ENCODE measurements at regions not wholly inside any gene's neighbourhood (a gene's known extent, or its start where the extent isn't known, plus 50 kb on each side); places are given as distances from the start of the nearest gene placed in this dataset.

DNA sequence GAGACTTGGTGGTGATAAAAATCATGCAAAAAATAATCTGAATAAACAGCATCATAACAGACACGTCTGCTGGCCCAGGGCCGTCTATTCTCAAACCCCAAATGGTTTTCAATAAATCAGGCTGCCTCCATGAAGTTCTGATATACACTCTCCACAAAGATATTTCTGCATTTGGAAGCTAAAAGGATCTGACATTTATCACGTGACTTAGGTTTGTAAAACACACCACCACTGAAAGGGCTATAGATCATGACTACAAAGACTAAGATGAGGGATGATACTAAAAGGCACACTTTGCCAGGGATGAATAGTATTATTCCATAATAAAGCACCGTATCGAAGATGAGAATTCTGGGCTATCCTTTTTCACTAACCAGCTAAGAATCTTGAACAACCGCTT is 67.6 kb upstream of the ADAMTS18 start:
- TF ChIP-seq, protein P1, sequence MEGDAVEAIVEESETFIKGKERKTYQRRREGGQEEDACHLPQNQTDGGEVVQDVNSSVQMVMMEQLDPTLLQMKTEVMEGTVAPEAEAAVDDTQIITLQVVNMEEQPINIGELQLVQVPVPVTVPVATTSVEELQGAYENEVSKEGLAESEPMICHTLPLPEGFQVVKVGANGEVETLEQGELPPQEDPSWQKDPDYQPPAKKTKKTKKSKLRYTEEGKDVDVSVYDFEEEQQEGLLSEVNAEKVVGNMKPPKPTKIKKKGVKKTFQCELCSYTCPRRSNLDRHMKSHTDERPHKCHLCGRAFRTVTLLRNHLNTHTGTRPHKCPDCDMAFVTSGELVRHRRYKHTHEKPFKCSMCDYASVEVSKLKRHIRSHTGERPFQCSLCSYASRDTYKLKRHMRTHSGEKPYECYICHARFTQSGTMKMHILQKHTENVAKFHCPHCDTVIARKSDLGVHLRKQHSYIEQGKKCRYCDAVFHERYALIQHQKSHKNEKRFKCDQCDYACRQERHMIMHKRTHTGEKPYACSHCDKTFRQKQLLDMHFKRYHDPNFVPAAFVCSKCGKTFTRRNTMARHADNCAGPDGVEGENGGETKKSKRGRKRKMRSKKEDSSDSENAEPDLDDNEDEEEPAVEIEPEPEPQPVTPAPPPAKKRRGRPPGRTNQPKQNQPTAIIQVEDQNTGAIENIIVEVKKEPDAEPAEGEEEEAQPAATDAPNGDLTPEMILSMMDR (IDR thresholded peaks at IDR 0.05; ENCODE audit: insufficient read depth, low read length): no peak
- TF ChIP-seq, protein P2, sequence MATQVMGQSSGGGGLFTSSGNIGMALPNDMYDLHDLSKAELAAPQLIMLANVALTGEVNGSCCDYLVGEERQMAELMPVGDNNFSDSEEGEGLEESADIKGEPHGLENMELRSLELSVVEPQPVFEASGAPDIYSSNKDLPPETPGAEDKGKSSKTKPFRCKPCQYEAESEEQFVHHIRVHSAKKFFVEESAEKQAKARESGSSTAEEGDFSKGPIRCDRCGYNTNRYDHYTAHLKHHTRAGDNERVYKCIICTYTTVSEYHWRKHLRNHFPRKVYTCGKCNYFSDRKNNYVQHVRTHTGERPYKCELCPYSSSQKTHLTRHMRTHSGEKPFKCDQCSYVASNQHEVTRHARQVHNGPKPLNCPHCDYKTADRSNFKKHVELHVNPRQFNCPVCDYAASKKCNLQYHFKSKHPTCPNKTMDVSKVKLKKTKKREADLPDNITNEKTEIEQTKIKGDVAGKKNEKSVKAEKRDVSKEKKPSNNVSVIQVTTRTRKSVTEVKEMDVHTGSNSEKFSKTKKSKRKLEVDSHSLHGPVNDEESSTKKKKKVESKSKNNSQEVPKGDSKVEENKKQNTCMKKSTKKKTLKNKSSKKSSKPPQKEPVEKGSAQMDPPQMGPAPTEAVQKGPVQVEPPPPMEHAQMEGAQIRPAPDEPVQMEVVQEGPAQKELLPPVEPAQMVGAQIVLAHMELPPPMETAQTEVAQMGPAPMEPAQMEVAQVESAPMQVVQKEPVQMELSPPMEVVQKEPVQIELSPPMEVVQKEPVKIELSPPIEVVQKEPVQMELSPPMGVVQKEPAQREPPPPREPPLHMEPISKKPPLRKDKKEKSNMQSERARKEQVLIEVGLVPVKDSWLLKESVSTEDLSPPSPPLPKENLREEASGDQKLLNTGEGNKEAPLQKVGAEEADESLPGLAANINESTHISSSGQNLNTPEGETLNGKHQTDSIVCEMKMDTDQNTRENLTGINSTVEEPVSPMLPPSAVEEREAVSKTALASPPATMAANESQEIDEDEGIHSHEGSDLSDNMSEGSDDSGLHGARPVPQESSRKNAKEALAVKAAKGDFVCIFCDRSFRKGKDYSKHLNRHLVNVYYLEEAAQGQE (IDR thresholded peaks at IDR 0.05; ENCODE audit: insufficient replicate concordance, low read depth): no peak
- no peak for TF ChIP-seq POLR2AphosphoS5 (IDR thresholded peaks at IDR 0.05; ENCODE audit: low read depth)
- no peak for TF ChIP-seq GABPA (IDR thresholded peaks at IDR 0.05; ENCODE audit: low read depth)
- no peak for TF ChIP-seq SPI1 (IDR thresholded peaks at IDR 0.05; ENCODE audit: borderline replicate concordance, low read depth)

All from HL-60 (cell line).